H9 (cell line): ENCODE measurements at regions not wholly inside any gene's neighbourhood (a gene's known extent, or its start where the extent isn't known, plus 50 kb on each side); places are given as distances from the start of the nearest gene placed in this dataset.

Source experiments
- DNase-seq: peaks from one replicate; pipeline ENCODE4 v3.0.0-alpha.2; 2017
- H2AFZ ChIP-seq: one replicate; pipeline ENCODE4 v1.6.1; 2013; ENCODE audit warnings: mild to moderate bottlenecking, low read length, control low read depth, moderate library complexity
- H2AK5ac ChIP-seq: 2 replicates; pipeline ENCODE4 v1.6.1; 2013; ENCODE audit warnings: low read length, control low read depth, mixed read lengths; ENCODE audit not compliant: insufficient read length
- H2BK120ac ChIP-seq: one replicate; pipeline ENCODE4 v1.6.1; 2013; ENCODE audit warnings: low read depth, mild to moderate bottlenecking, low read length, control low read depth, inconsistent platforms; ENCODE audit not compliant: poor library complexity, severe bottlenecking
- H2BK12ac ChIP-seq: 2 replicates; pipeline ENCODE4 v1.6.1; 2013; ENCODE audit warnings: low read length, control low read depth, mixed read lengths, low read depth; ENCODE audit not compliant: insufficient read length
- H2BK15ac ChIP-seq: 2 replicates; pipeline ENCODE4 v1.6.1; 2013; ENCODE audit warnings: low read depth, low read length, control low read depth
- H2BK20ac ChIP-seq: one replicate; pipeline ENCODE4 v1.6.1; 2013; ENCODE audit warnings: low read depth, mild to moderate bottlenecking, low read length, control low read depth, inconsistent platforms; ENCODE audit not compliant: poor library complexity, severe bottlenecking
- H2BK5ac ChIP-seq: 2 replicates; pipeline ENCODE4 v1.6.1; 2013; ENCODE audit warnings: low read length, control low read depth, mixed read lengths; ENCODE audit not compliant: insufficient read length
- H3K14ac ChIP-seq: 2 replicates; pipeline ENCODE4 v1.6.1; 2013; ENCODE audit warnings: low read length, control low read depth; ENCODE audit not compliant: insufficient read depth
- H3K18ac ChIP-seq: 2 replicates; pipeline ENCODE4 v1.6.1; 2013; ENCODE audit warnings: low read depth, mild to moderate bottlenecking, mixed read lengths, low read length, control low read depth; ENCODE audit not compliant: insufficient read length
- H3K23ac ChIP-seq: 2 replicates; pipeline ENCODE4 v1.6.1; 2013; ENCODE audit warnings: low read length, control low read depth, mixed read lengths, low read depth; ENCODE audit not compliant: insufficient read length
- H3K23me2 ChIP-seq: 2 replicates; pipeline ENCODE4 v1.6.1; 2013; ENCODE audit warnings: low read depth, mild to moderate bottlenecking, mixed read lengths, low read length, control low read depth; ENCODE audit not compliant: insufficient read length, poor library complexity, severe bottlenecking
- H3K27ac ChIP-seq: 2 replicates; pipeline ENCODE4 v1.5.1; 2013; ENCODE audit warnings: low read length, control low read depth, mixed read lengths, low read depth; ENCODE audit not compliant: insufficient read length
- H3K27me3 ChIP-seq: 2 replicates; pipeline ENCODE4 v1.6.1; 2013; ENCODE audit warnings: low read length, control low read depth, inconsistent platforms; ENCODE audit not compliant: insufficient read depth
- H3K4ac ChIP-seq: 2 replicates; pipeline ENCODE4 v1.6.1; 2013; ENCODE audit warnings: low read depth, mild to moderate bottlenecking, control low read depth, inconsistent platforms, low read length, moderate library complexity
- H3K4me1 ChIP-seq: 2 replicates; pipeline ENCODE4 v1.6.1; 2013; ENCODE audit warnings: low read length, control low read depth, inconsistent platforms; ENCODE audit not compliant: insufficient read depth
- H3K4me2 ChIP-seq: 2 replicates; pipeline ENCODE4 v1.6.1; 2013; ENCODE audit warnings: low read length, control low read depth, mixed read lengths; ENCODE audit not compliant: insufficient read length, insufficient read depth
- H3K56ac ChIP-seq: 2 replicates; pipeline ENCODE4 v1.6.1; 2013; ENCODE audit warnings: low read depth, mild to moderate bottlenecking, mixed read lengths, low read length, control low read depth; ENCODE audit not compliant: insufficient read length
- H3K79me1 ChIP-seq: 2 replicates; pipeline ENCODE4 v1.6.1; 2013; ENCODE audit warnings: low read depth, mild to moderate bottlenecking, moderate library complexity, low read length, control low read depth, inconsistent platforms; ENCODE audit not compliant: insufficient read depth, poor library complexity, severe bottlenecking
- H3K79me2 ChIP-seq: 2 replicates; pipeline ENCODE4 v1.6.1; 2013; ENCODE audit warnings: low read length, control low read depth, inconsistent platforms; ENCODE audit not compliant: insufficient read depth
- H3K9ac ChIP-seq: 2 replicates; pipeline ENCODE4 v1.6.1; 2013; ENCODE audit warnings: low read length, control low read depth, mixed read lengths; ENCODE audit not compliant: insufficient read length; ENCODE audit errors: extremely low read depth
- H3K9me3 ChIP-seq: one replicate; pipeline ENCODE4 v1.6.1; 2013; ENCODE audit warnings: low read depth, low read length, inconsistent platforms; ENCODE audit not compliant: control insufficient read depth
- H3T11ph ChIP-seq: one replicate; pipeline ENCODE4 v1.6.1; 2013; ENCODE audit warnings: mild to moderate bottlenecking, low read length, control low read depth, inconsistent platforms
- H4K20me1 ChIP-seq: one replicate; pipeline ENCODE4 v1.6.1; 2013; ENCODE audit not compliant: control insufficient read depth, insufficient read length, insufficient read depth
- H4K5ac ChIP-seq: 2 replicates; pipeline ENCODE4 v1.6.1; 2013; ENCODE audit warnings: low read depth, mild to moderate bottlenecking, mixed read lengths, low read length, control low read depth; ENCODE audit not compliant: insufficient read length
- H4K8ac ChIP-seq: replicated peaks from 2 replicates; pipeline ENCODE4 v1.6.1; 2013; ENCODE audit warnings: low read length, control low read depth, mixed read lengths, low read depth; ENCODE audit not compliant: insufficient read length
- H4K91ac ChIP-seq: 2 replicates; pipeline ENCODE4 v1.6.1; 2013; ENCODE audit warnings: low read depth, mild to moderate bottlenecking, moderate library complexity, mixed read lengths, low read length, control low read depth; ENCODE audit not compliant: insufficient read length
- H3K27ac Mint-ChIP-seq, 3 experiments: 2 replicates in 2 of 3; 3 replicates in 1 of 3; pipeline ENCODE4 v1.8.0; 2020 to 2021; ENCODE audit warnings: mixed read lengths in 3 of 3, mild to moderate bottlenecking in 1 of 3, moderate library complexity in 1 of 3
- H3K27me3 Mint-ChIP-seq: 2 replicates; pipeline ENCODE4 v1.8.0; 2021; ENCODE audit warnings: low read depth, mild to moderate bottlenecking, moderate library complexity, mixed read lengths
- H3K36me3 Mint-ChIP-seq, 3 experiments: 2 replicates in 2 of 3; 3 replicates in 1 of 3; pipeline ENCODE4 v1.8.0; 2020 to 2021; ENCODE audit warnings: low read depth in 3 of 3, mixed read lengths in 3 of 3; ENCODE audit not compliant: insufficient read depth in 1 of 3
- H3K4me1 Mint-ChIP-seq, 2 experiments: 2 replicates each; pipeline ENCODE4 v1.8.0; 2020; ENCODE audit warnings: mixed read lengths in 2 of 2
- H3K4me3 Mint-ChIP-seq, 2 experiments: 2 replicates in 1 of 2; 3 replicates in 1 of 2; pipeline ENCODE4 v1.8.0; 2020 to 2021; ENCODE audit warnings: mild to moderate bottlenecking in 2 of 2, mixed read lengths in 2 of 2, moderate library complexity in 1 of 2
- H3K9me3 Mint-ChIP-seq, 2 experiments: 2 replicates in 1 of 2; 3 replicates in 1 of 2; pipeline ENCODE4 v1.8.0; 2020; ENCODE audit warnings: mild to moderate bottlenecking in 2 of 2, mixed read lengths in 2 of 2, moderate library complexity in 1 of 2
- CTCF ChIP-seq: fragments of 200-600 bp; sonication (generic); conservative IDR thresholded peaks from 3 replicates; pipeline ENCODE4 v1.8.0; 2021; ENCODE audit warnings: antibody characterized with exemption, mild to moderate bottlenecking
- WGBS: extraction: QIAGEN DNeasy Blood & Tissue Kit; methylation state at CpG from one replicate; pipeline ENCODE4 v1.1.7; 2013; ENCODE audit warnings: missing lambda C conversion rate, low lambda C conversion rate, mixed read lengths; ENCODE audit not compliant: insufficient read length; ENCODE audit errors: extremely low coverage; 5-methylcytosine and 5-hydroxymethylcytosine counted together

GRCh38 chr2:67669766-67670165 lies 272.6 kb downstream of the ETAA1 start:
- H4K8ac ChIP-seq = no peak overlapping the region
- no peaks in the 10 kb centered on the region for H3K27me3 ChIP-seq
- H2BK15ac ChIP-seq = no peak overlapping the region
- H2BK12ac ChIP-seq = no peak overlapping the region
- H2BK20ac ChIP-seq = no peak overlapping the region
- H3K4me1 Mint-ChIP-seq = no peaks in the 10 kb centered on the region
- H2BK5ac ChIP-seq = no peak overlapping the region
- H4K5ac ChIP-seq = no peak overlapping the region
- H2AK5ac ChIP-seq = no peak overlapping the region
- DNase-seq = no peak
- no peak overlapping the region for H3K4me2 ChIP-seq
- no peaks in the 10 kb centered on the region for H3K23me2 ChIP-seq
- H3K9me3 Mint-ChIP-seq = no peaks in the 10 kb centered on the region
- no peak overlapping the region for H3K4me3 Mint-ChIP-seq
- no peak overlapping the region for H3K4ac ChIP-seq
- H3K9ac ChIP-seq = no peak overlapping the region
- no peak overlapping the region for H2BK120ac ChIP-seq
- H3K9me3 ChIP-seq = no peaks in the 10 kb centered on the region
- no peak overlapping the region for H3K23ac ChIP-seq
- H3K27ac Mint-ChIP-seq = no peak overlapping the region
- no peaks in the 10 kb centered on the region for H3K36me3 Mint-ChIP-seq
- H4K20me1 ChIP-seq = no peaks in the 10 kb centered on the region
- no peak overlapping the region for H4K91ac ChIP-seq
- no peak overlapping the region for H3K18ac ChIP-seq
- H3K79me1 ChIP-seq = no peaks in the 10 kb centered on the region
- no peaks in the 10 kb centered on the region for H3K27me3 Mint-ChIP-seq
- H3K14ac ChIP-seq = no peak overlapping the region
- no peak for TF ChIP-seq CTCF
- H3K56ac ChIP-seq = no peak overlapping the region
- no peaks in the 10 kb centered on the region for H3K4me1 ChIP-seq
- H3K79me2 ChIP-seq = no peaks in the 10 kb centered on the region
- no CpG with 5 or more reads among the region's 5 CpGs for WGBS
- no peak overlapping the region for H3T11ph ChIP-seq
- H3K27ac ChIP-seq = no peak overlapping the region
- no peak overlapping the region for H2AFZ ChIP-seq
